SK-N-SH (cell line): ENCODE measurements at regions not wholly inside any gene's neighbourhood (a gene's known extent, or its start where the extent isn't known, plus 50 kb on each side); places are given as distances from the start of the nearest gene placed in this dataset.

Experiments used
- CHD2 ChIP-seq: fragments of 150-350 bp; IDR thresholded peaks from 2 replicates; pipeline ENCODE4 v1.6.1; 2018; ENCODE audit warnings: low read length; ENCODE audit not compliant: partially characterized antibody
- CTCF ChIP-seq: fragments of 200-600 bp; sonication (generic); IDR thresholded peaks from 2 replicates; pipeline ENCODE4 v1.6.1; 2017; ENCODE audit warnings: antibody characterized with exemption, mild to moderate bottlenecking, moderate library complexity
- EZH2phosphoT487 ChIP-seq: fragments of 200-600 bp; sonication (generic); IDR thresholded peaks from 2 replicates; pipeline ENCODE4 v1.6.1; 2017; ENCODE audit warnings: low read depth, mixed run types, mild to moderate bottlenecking, antibody characterized with exemption, moderate library complexity, borderline replicate concordance
- MXI1 ChIP-seq: IDR thresholded peaks from 2 replicates; pipeline ENCODE4 v1.6.1; 2012; ENCODE audit warnings: mild to moderate bottlenecking, low read depth, low read length, improper control_type of control experiment
- PBX3 ChIP-seq: IDR thresholded peaks from 2 replicates; pipeline ENCODE4; 2012
- RCOR1 ChIP-seq: fragments of 150-350 bp; IDR thresholded peaks from 2 replicates; pipeline ENCODE4 v1.6.1; 2017; ENCODE audit warnings: antibody characterized with exemption, low read length
- REST ChIP-seq: IDR thresholded peaks from 2 replicates; pipeline ENCODE4 v1.6.1; 2012; ENCODE audit warnings: mild to moderate bottlenecking, low read depth, low read length, moderate library complexity
- SIN3A ChIP-seq: IDR thresholded peaks from 2 replicates; pipeline ENCODE4 v1.6.1; 2012; ENCODE audit warnings: low read depth, mild to moderate bottlenecking, low read length, moderate library complexity, borderline replicate concordance

- TF ChIP-seq REST (no peak), EZH2phosphoT487 (no peak), SIN3A (no peak), CTCF (no peak), CHD2 (no peak), MXI1 (no peak), PBX3 (no peak), RCOR1 (no peak)
Observed at GRCh38 chr3:86814918-86815655, 175.9 kb downstream of the VGLL3 start.
